Endodermal cell (in vitro differentiated cells): ENCODE measurements at regions not wholly inside any gene's neighbourhood (a gene's known extent, or its start where the extent isn't known, plus 50 kb on each side); places are given as distances from the start of the nearest gene placed in this dataset.

ENCODE experiments used
- DNase-seq: peaks from one replicate; pipeline ENCODE4 v3.0.0-alpha.2; 2017
- H3K27ac ChIP-seq: 2 replicates; pipeline ENCODE4 v1.5.1; 2013; ENCODE audit warnings: mild to moderate bottlenecking, low read depth, low read length, moderate library complexity
- H3K27me3 ChIP-seq: 2 replicates; pipeline ENCODE4 v1.6.1; 2013; ENCODE audit warnings: mild to moderate bottlenecking, low read length, moderate library complexity; ENCODE audit not compliant: insufficient read depth, control insufficient read depth, poor library complexity, severe bottlenecking
- H3K36me3 ChIP-seq: 2 replicates; pipeline ENCODE4 v1.7.0; 2013; ENCODE audit warnings: mild to moderate bottlenecking, low read length, moderate library complexity; ENCODE audit not compliant: control insufficient read depth, insufficient read depth
- H3K4me1 ChIP-seq: one replicate; pipeline ENCODE4 v1.7.0; 2013; ENCODE audit warnings: low read length; ENCODE audit not compliant: control insufficient read depth, insufficient read depth
- H3K4me3 ChIP-seq: 2 replicates; pipeline ENCODE4 v1.5.1; 2013; ENCODE audit warnings: mild to moderate bottlenecking, low read length, moderate library complexity
- H3K9ac ChIP-seq: 2 replicates; pipeline ENCODE4 v1.6.1; 2013; ENCODE audit warnings: mild to moderate bottlenecking, low read length, moderate library complexity; ENCODE audit not compliant: poor library complexity, severe bottlenecking; ENCODE audit errors: extremely low read depth
- H3K9me3 ChIP-seq: 2 replicates; pipeline ENCODE4 v1.6.1; 2013; ENCODE audit warnings: mild to moderate bottlenecking, low read length, moderate library complexity; ENCODE audit not compliant: control insufficient read depth
- H3K27ac Mint-ChIP-seq: 2 replicates; pipeline ENCODE4 v1.8.0; 2020; ENCODE audit warnings: mixed read lengths
- H3K27me3 Mint-ChIP-seq: 2 replicates; pipeline ENCODE4 v1.8.0; 2021; ENCODE audit warnings: mild to moderate bottlenecking, mixed read lengths; ENCODE audit not compliant: insufficient read depth
- H3K36me3 Mint-ChIP-seq: 2 replicates; pipeline ENCODE4 v1.8.0; 2020; ENCODE audit warnings: low read depth, mixed read lengths
- H3K4me1 Mint-ChIP-seq: 2 replicates; pipeline ENCODE4 v1.8.0; 2020; ENCODE audit warnings: mixed read lengths
- H3K4me3 Mint-ChIP-seq: 2 replicates; pipeline ENCODE4 v1.8.0; 2020; ENCODE audit warnings: mild to moderate bottlenecking, moderate library complexity, mixed read lengths
- H3K9me3 Mint-ChIP-seq: 2 replicates; pipeline ENCODE4 v1.8.0; 2020; ENCODE audit warnings: mild to moderate bottlenecking, mixed read lengths
- WGBS, 2 experiments: methylation state at CpG; one replicate each; pipeline versions ENCODE4 v1.1.5 to v1.1.7; 2013; ENCODE audit warnings: missing lambda C conversion rate in 2 of 2, mixed read lengths in 1 of 2; ENCODE audit not compliant: insufficient coverage in 1 of 2, insufficient read length in 1 of 2; 5-methylcytosine and 5-hydroxymethylcytosine counted together
- TF ChIP-seq, protein P1 (sequence below): fragments of 200-600 bp; sonication (generic); conservative IDR thresholded peaks from 2 replicates; pipeline ENCODE4 v1.5.0; 2021; ENCODE audit warnings: antibody characterized with exemption, mild to moderate bottlenecking

DNA sequence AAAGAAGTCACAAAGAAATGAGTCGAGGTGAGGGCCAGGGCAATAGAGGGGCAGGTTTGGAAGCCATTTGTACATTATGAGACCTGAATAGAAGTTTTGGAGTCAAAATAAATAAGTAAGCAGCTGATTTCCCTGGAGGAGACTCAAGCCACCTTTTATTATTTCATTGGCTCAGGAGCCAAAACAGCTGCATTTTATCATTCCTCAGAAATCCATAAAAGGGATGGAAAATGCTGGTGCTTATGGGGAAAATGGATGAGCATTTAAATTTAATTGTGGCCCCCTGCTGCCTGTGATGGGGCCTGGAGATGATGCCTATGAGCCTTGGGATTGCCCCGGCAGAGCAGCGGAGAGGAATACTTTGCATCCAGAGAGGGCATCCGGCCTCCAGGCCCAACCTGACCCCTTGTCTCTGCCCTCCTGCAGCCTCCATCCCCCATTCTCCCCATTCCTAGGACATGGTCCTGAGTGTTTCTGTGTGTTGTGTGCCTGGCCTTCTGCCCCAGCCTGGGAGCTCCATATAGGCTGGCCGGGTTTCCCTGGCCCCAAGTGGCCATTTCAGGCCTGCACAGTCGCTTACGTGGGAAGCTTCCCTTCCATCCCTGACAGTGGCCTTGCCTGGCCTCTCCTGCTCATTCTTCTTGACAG lies 296.8 kb upstream of the ZMIZ1 start:
- Histone ChIP-seq H3K4me3 (no peak overlapping the region), H3K36me3 (no peaks in the 10 kb centered on the region), H3K27me3 (no peaks in the 10 kb centered on the region), H3K9ac (no peak overlapping the region), H3K27ac (no peak overlapping the region), H3K4me1 (no peaks in the 10 kb centered on the region), H3K9me3 (no peaks in the 10 kb centered on the region)
- DNase-seq, result peak; percentile 50
- TF ChIP-seq, protein P1, sequence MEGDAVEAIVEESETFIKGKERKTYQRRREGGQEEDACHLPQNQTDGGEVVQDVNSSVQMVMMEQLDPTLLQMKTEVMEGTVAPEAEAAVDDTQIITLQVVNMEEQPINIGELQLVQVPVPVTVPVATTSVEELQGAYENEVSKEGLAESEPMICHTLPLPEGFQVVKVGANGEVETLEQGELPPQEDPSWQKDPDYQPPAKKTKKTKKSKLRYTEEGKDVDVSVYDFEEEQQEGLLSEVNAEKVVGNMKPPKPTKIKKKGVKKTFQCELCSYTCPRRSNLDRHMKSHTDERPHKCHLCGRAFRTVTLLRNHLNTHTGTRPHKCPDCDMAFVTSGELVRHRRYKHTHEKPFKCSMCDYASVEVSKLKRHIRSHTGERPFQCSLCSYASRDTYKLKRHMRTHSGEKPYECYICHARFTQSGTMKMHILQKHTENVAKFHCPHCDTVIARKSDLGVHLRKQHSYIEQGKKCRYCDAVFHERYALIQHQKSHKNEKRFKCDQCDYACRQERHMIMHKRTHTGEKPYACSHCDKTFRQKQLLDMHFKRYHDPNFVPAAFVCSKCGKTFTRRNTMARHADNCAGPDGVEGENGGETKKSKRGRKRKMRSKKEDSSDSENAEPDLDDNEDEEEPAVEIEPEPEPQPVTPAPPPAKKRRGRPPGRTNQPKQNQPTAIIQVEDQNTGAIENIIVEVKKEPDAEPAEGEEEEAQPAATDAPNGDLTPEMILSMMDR, result peak; percentile 37
- H3K9me3 Mint-ChIP-seq, result no peaks in the 10 kb centered on the region
- H3K27me3 Mint-ChIP-seq, result peaks cover 1% of the 10 kb centered on the region
- no peak overlapping the region for H3K4me3 Mint-ChIP-seq
- peaks cover 10% of the 10 kb centered on the region for H3K4me1 Mint-ChIP-seq
- no peak overlapping the region for H3K27ac Mint-ChIP-seq
- 93 to 95% methylated on average over 5 to 6 of the region's 7 CpGs for WGBS, 2 experiments
- no peaks in the 10 kb centered on the region for H3K36me3 Mint-ChIP-seq

DNA sequence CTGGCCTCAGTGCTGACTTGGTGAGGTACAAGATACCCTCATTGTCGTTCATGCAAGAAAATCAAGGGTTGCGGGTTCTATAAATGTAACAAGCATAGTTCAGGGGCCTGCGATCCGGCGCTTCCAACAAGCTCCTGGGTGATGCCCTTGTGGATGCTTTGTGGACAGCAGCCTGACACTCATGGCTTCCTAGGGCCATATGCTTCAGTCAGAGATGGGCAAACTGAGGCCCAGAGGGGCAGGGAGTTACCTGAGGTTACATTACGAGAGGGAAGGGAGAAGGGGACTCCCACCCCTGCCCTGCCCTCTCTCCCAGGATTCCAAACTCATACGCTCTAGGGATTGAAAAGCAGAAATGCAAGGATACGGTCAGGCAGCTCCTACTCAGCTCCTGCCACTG lies 296.3 kb upstream of the ZMIZ1 start:
- Mint-ChIP-seq H3K27ac (no peak overlapping the region), H3K27me3 (peaks cover 1% of the 10 kb centered on the region), H3K4me3 (no peak overlapping the region), H3K9me3 (no peaks in the 10 kb centered on the region), H3K4me1 (peaks cover 15% of the 10 kb centered on the region), H3K36me3 (no peaks in the 10 kb centered on the region)
- H3K36me3 ChIP-seq, result no peaks in the 10 kb centered on the region
- H3K4me3 ChIP-seq, result no peak overlapping the region
- no peaks in the 10 kb centered on the region for H3K27me3 ChIP-seq
- H3K9ac ChIP-seq, result no peak overlapping the region
- WGBS, 2 experiments, result 95 to 96% methylated on average over 6 to 8 of the region's 8 CpGs
- H3K4me1 ChIP-seq, result no peaks in the 10 kb centered on the region
- no peak for DNase-seq
- H3K9me3 ChIP-seq, result no peaks in the 10 kb centered on the region
- H3K27ac ChIP-seq, result no peak overlapping the region
- TF ChIP-seq, protein P1, result peak; percentile 10

- DNase-seq, result peak; percentile 34
- H3K27me3 ChIP-seq, result no peaks in the 10 kb centered on the region
- H3K27ac ChIP-seq, result no peak overlapping the region
- Mint-ChIP-seq H3K27me3 (peaks cover 1% of the 10 kb centered on the region), H3K9me3 (no peaks in the 10 kb centered on the region), H3K4me3 (no peak overlapping the region), H3K36me3 (no peaks in the 10 kb centered on the region), H3K27ac (no peak overlapping the region), H3K4me1 (peaks cover 15% of the 10 kb centered on the region)
- H3K9me3 ChIP-seq, result no peaks in the 10 kb centered on the region
- 93 to 95% methylated on average over 10 to 12 of the region's 12 CpGs for WGBS, 2 experiments
- H3K9ac ChIP-seq, result no peak overlapping the region
- TF ChIP-seq, protein P1, result no peak
- no peaks in the 10 kb centered on the region for H3K36me3 ChIP-seq
- no peak overlapping the region for H3K4me3 ChIP-seq
- no peaks in the 10 kb centered on the region for H3K4me1 ChIP-seq
Measured at GRCh38 chr10:78772986-78773530, 295.7 kb upstream of the ZMIZ1 start.
